MCF 10A (cell line): ENCODE measurements at regions not wholly inside any gene's neighbourhood (a gene's known extent, or its start where the extent isn't known, plus 50 kb on each side); places are given as distances from the start of the nearest gene placed in this dataset.
A peak's percentile ranks its signal among the peaks of the same experiment; 100 is the strongest.

Source experiments
- BruUV-seq: library from RNA; stranded (reverse); fragments of 400-500 nt; replicated peaks from 2 replicates; lab custom pipeline; 2021; lab: Mats Ljungman, UMichigan
- CTCF ChIA-PET: fragments of 300-600 bp; sonication (Branson Sonifier 250); formaldehyde crosslinking; extraction: SDS; loops from one replicate; lab custom pipeline; 2021; ENCODE audit warnings: antibody characterized with exemption, inconsistent platforms; lab: Yijun Ruan, JAX
- POLR2A ChIA-PET: fragments of 300-600, 350-650 bp; sonication (Branson Sonifier 250); formaldehyde crosslinking; extraction: SDS; loops from one replicate; lab custom pipeline; 2020; ENCODE audit warnings: antibody characterized with exemption, inconsistent platforms; lab: Yijun Ruan, JAX
- DNase-seq: peaks from one replicate; pipeline ENCODE4 v3.0.0-alpha.2; 2018; ENCODE audit not compliant: unreplicated experiment
- H3K27ac Mint-ChIP-seq: one replicate; pipeline ENCODE4 v1.8.0; 2022; ENCODE audit warnings: mild to moderate bottlenecking, low read depth, mixed read lengths; ENCODE audit not compliant: unreplicated experiment
- H3K27me3 Mint-ChIP-seq: one replicate; pipeline ENCODE4 v1.8.0; 2022; ENCODE audit warnings: mixed read lengths; ENCODE audit not compliant: insufficient read depth, unreplicated experiment
- H3K36me3 Mint-ChIP-seq: one replicate; pipeline ENCODE4 v1.8.0; 2022; ENCODE audit warnings: mild to moderate bottlenecking, moderate library complexity, mixed read lengths; ENCODE audit not compliant: insufficient read depth, unreplicated experiment
- H3K4me1 Mint-ChIP-seq: one replicate; pipeline ENCODE4 v1.8.0; 2022; ENCODE audit warnings: mixed read lengths; ENCODE audit not compliant: insufficient read depth, unreplicated experiment
- H3K4me3 Mint-ChIP-seq: one replicate; pipeline ENCODE4 v1.8.0; 2022; ENCODE audit warnings: mild to moderate bottlenecking, moderate library complexity, mixed read lengths; ENCODE audit not compliant: unreplicated experiment
- H3K9me3 Mint-ChIP-seq: one replicate; pipeline ENCODE4 v1.8.0; 2022; ENCODE audit warnings: mixed read lengths; ENCODE audit not compliant: unreplicated experiment
- intact Hi-C: fragments of 100-400 bp; cut with micrococcal nuclease; formaldehyde crosslinking; loops from 2 replicates; pipeline ENCODE4 v1.14.1; 2022
- TF ChIP-seq, protein P1 (sequence below): fragments of 200-600 bp; IDR thresholded peaks from one replicate; pipeline ENCODE4 v1.8.0; 2022; ENCODE audit warnings: antibody characterized with exemption, mild to moderate bottlenecking; ENCODE audit not compliant: unreplicated experiment

- no peak overlapping the region for H3K27ac Mint-ChIP-seq
- H3K36me3 Mint-ChIP-seq = no peaks in the 10 kb centered on the region
- intact Hi-C loops = no loop called here
- H3K4me3 Mint-ChIP-seq = no peak overlapping the region
- ChIA-PET POLR2A (no interaction called here), CTCF (no interaction called here)
- H3K27me3 Mint-ChIP-seq = no peaks in the 10 kb centered on the region
- TF ChIP-seq, protein P1, sequence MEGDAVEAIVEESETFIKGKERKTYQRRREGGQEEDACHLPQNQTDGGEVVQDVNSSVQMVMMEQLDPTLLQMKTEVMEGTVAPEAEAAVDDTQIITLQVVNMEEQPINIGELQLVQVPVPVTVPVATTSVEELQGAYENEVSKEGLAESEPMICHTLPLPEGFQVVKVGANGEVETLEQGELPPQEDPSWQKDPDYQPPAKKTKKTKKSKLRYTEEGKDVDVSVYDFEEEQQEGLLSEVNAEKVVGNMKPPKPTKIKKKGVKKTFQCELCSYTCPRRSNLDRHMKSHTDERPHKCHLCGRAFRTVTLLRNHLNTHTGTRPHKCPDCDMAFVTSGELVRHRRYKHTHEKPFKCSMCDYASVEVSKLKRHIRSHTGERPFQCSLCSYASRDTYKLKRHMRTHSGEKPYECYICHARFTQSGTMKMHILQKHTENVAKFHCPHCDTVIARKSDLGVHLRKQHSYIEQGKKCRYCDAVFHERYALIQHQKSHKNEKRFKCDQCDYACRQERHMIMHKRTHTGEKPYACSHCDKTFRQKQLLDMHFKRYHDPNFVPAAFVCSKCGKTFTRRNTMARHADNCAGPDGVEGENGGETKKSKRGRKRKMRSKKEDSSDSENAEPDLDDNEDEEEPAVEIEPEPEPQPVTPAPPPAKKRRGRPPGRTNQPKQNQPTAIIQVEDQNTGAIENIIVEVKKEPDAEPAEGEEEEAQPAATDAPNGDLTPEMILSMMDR = no peak
- BruUV-seq = no TSS peak
- no peak for DNase-seq
- no peaks in the 10 kb centered on the region for H3K4me1 Mint-ChIP-seq
- no peaks in the 10 kb centered on the region for H3K9me3 Mint-ChIP-seq
Measured at GRCh38 chr9:99403371-99403770, 181.3 kb downstream of the SEC61B start.

DNA sequence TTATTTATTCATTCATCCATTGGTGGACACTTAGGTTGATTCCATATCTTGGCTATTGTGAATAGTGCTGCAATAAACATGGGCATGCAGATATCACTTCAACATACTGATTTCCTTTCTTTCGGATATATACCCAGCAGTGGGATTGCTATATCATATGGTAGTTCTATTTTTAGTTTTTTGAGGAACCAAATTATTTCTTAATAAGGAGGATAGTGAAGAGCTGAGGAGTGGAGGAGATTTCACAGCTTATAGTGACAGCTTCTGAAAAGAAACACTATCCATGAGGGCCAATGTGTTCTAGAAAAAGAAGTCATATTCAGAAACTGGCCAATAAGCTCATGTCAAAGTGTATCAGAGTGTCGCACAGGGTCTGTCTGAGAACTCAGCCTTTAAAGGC lies 183.3 kb downstream of the SEC61B start:
- intact Hi-C loops = no loop called here
- H3K4me3 Mint-ChIP-seq = no peak overlapping the region
- H3K4me1 Mint-ChIP-seq = no peaks in the 10 kb centered on the region
- H3K27me3 Mint-ChIP-seq = no peaks in the 10 kb centered on the region
- ChIA-PET POLR2A (no interaction called here), CTCF (interaction anchor here (1.1 kb wide), 1 partner anchor 139 kb away, joined by 3 read pairs; no protein-coding TSS in a partner anchor)
- TF ChIP-seq, protein P1 = no peak
- H3K9me3 Mint-ChIP-seq = no peaks in the 10 kb centered on the region
- DNase-seq = no peak
- H3K36me3 Mint-ChIP-seq = no peaks in the 10 kb centered on the region
- no TSS peak for BruUV-seq
- H3K27ac Mint-ChIP-seq = no peak overlapping the region

DNA sequence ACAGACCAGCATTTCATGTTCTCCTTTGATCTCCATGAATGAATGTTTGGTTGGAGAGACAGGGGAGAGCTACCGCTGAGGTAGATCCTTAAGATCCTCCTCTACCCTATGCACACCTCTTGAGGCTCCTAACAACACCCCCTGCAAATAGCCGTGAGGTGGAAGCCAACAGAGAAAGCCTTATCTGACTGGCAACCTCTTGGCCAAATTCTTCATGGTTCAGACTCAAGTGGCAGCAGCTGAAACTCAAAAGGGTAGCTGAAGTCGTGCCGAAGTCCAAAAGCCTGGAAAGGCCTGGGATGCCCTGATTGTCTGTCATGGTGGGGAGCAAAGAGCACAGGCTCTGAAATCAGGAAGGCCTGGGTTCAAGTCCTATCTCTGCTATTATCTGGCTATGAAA lies 184.9 kb downstream of the SEC61B start:
- Mint-ChIP-seq H3K4me3 (no peak overlapping the region), H3K4me1 (no peaks in the 10 kb centered on the region), H3K27me3 (no peaks in the 10 kb centered on the region), H3K36me3 (no peaks in the 10 kb centered on the region), H3K9me3 (no peaks in the 10 kb centered on the region), H3K27ac (no peak overlapping the region)
- TF ChIP-seq, protein P1 = no peak
- BruUV-seq = no TSS peak
- ChIA-PET POLR2A (no interaction called here), CTCF (interaction anchor here (0.6 kb wide), 1 partner anchor 407 kb away, joined by 3 read pairs; no protein-coding TSS in a partner anchor)
- DNase-seq = no peak
- intact Hi-C loops = no loop called here

DNA sequence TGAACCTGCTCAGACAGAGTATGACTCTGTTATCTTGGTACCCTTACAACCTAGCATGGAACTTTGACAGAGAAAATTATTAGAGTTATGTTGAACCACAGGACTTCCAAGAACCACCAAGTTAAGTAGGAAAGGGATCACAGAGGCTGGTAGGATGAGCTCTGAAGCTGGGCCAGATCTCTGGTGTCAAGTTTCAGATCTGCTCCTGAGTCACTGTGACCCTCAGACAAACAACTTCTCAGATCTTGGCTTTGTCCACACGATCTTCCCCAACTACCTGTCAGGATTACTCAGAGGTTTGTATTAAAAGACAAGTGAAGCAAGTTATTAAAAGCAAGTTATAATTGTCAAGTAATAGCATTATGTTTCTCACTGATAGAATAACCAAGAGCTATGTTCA lies 189.0 kb downstream of the SEC61B start:
- Mint-ChIP-seq H3K36me3 (no peaks in the 10 kb centered on the region), H3K27ac (no peak overlapping the region), H3K4me1 (no peaks in the 10 kb centered on the region), H3K27me3 (no peaks in the 10 kb centered on the region), H3K4me3 (no peak overlapping the region), H3K9me3 (no peaks in the 10 kb centered on the region)
- CTCF ChIA-PET = interaction anchor here (0.6 to 1.0 kb wide), 4 partner anchors 7 to 152 kb away, joined by 3 to 4 read pairs (median 3); no protein-coding TSS in a partner anchor
- peak; percentile 47 for DNase-seq
- BruUV-seq = no TSS peak
- POLR2A ChIA-PET = interaction anchor here (0.6 kb wide), 1 partner anchor 399 kb away, joined by 3 read pairs; no protein-coding TSS in a partner anchor
- TF ChIP-seq, protein P1 = no peak
- intact Hi-C loops = no loop called here
